ENCODE measurements at regions not wholly inside any gene's neighbourhood (a gene's known extent, or its start where the extent isn't known, plus 50 kb on each side); places are given as distances from the start of the nearest gene placed in this dataset.
"Not testable (repeated sequence)": the region's sequence is repeated elsewhere in the genome, so short reads cannot be mapped to it uniquely, and the experiment has no call there.

DNA sequence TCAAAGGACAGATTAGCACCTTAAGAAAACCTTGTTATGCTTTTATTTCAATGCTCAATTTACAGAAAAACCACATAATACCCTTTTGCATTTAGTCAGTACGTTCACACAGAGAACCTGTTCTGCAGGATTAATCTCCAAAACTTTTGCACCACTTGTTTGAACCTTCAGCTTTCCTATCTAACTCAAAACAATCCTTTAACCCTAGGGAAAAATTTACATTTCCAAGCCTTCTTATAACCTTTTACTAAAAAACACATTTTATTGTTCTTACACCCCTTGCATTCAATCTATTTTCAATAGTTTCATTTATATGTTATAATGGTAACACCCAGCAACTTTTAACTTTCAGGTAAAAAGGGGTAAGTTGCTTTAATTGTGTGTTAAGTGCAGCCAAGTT, 952.5 kb upstream of the CNTN5 start:
- DNase-seq: no peak

DNA sequence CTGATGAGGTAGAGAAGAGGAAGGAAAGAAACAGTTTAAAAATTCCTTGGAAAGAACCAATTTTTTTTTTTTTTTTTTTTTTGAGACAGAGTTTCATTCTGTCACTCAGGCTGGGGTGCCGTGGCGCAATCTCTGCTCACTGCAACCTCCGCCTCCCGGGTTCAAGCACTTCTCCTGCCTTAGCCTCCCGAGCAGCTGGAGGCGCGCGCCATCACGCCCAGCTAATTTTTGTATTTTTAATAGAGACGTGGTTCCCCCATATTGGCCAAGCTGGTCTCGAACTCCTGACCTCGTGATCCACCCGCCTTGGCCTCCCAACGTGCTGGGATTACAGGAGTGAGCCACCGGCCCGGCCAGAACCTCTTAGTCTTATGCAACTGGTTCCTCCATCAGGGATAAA, 951.6 kb upstream of the CNTN5 start:
- not testable (repeated sequence) for DNase-seq

DNA sequence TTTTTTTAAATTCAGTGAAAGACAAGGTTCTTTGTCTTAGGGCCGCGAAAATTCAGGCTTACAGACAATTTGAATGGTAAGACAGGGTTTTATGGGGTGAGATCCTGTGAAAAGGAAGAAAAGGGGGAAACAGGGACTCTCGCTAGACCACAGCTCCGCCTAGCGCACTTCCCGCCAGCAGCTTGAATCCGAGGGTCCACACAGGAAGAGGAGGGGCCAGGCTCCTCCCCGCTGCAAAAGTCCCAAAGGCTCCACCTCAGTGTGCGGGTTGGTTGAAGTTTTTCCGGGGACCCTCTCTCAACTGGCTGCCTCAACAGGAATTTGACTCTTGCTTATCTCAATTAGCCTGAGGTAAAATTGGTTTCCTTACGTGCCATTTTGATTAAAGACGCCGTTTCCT, 950.9 kb upstream of the CNTN5 start:
- no peak for DNase-seq

DNA sequence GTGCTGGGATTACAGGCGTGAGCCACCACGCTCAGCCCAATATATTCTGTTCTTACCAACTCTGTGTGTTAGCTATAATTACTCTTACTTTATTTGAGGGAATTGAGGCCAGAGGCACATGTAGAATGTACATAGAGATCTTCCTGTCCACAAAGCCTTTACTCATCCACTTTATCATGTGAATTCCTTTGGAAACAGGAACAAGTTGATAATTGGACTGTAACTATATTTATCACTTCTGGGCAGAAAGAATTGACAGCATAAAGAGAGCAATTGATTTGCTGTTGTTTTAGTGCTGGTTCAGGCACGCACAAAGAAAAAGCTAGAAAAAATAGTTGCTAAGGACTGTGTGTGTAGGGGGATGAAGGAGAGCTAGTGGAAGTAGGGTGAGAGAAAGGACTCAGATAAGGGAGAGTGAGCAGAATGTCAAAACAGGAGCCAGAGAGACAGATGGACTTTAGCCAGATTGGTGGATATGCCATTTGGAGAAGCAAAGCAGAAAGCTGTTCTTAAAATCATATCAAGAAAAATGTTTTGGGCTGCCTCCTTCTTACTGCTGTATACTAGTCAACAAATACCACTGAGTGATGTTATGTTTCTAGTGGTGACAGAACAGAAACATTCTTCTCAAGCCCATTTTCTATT, 929.8 kb upstream of the CNTN5 start:
- no peak for DNase-seq

DNA sequence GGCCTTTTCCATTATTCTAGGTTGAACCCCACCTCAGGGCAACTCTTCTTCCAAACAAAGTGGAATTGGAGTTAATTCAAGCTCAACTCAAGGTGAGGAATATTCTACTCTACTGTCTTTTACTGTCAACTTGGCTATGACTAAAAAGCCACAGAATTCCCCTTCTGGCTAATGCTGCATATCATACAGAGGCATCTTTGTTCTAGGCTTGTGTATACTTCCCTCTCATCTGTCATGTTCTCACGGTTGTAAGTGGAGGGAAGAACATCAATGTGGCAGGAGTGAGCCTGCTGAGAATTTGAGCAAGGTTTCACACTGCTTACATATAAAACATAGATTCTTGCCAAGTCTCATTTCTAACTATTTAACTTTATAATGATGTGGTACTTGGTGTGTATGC, 921.4 kb upstream of the CNTN5 start:
- DNase-seq: no peak

DNA sequence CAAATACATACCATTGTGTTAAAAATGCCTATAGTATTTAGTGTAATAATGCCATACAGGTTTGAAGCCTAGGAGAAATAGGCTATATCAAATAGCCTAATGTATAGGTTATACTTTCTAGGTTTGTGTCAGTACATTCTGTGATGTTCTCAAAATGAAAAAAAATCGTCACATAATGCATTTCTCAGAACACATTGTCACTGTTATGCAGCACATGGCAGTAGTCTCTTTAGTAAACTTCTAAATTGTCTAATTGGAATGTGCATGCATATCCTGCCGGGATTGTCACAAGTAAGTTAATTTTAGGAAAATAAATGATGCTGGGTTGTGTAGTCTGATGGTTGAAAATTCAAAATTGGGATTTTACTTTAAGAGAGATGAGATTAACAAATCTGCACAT, 920.1 kb upstream of the CNTN5 start:
- DNase-seq: no peak

DNA sequence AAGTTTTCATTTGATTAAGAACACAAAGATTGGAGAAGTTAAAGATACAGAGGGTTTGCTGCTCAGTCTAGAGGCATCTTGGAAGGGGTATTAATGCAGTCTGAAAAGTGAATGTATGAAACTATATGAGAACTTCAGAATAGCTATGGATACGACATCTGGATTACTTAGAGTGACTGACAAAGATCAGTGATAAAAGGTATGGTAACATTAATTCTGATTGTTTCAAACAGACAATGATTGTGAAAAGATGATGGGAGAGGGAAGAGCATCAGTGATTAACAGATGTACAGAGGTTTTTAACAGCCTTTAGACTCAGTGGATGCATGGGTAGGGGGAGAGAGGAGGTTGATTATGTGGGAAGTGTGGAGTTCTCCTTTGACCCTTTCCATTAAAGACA, 919.4 kb upstream of the CNTN5 start:
- no peak for DNase-seq

DNA sequence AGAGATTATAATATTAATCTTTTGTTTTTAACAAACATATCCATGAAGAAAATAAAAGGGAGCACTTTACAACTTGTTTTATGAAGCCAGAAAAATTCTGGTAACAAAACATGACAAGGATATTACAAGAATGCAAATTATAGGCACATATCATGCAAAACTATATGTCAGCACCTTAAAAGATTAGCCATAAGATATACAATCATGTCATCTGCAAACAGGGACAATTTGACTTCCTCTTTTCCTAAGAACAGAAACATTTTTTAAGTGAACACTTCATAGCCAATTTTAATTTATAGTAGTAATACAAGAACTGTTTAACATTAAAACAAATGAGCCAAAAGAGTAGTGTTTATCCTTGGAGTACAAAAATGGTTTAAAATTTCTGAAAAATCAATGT, 916.5 kb upstream of the CNTN5 start:
- no peak for DNase-seq

DNA sequence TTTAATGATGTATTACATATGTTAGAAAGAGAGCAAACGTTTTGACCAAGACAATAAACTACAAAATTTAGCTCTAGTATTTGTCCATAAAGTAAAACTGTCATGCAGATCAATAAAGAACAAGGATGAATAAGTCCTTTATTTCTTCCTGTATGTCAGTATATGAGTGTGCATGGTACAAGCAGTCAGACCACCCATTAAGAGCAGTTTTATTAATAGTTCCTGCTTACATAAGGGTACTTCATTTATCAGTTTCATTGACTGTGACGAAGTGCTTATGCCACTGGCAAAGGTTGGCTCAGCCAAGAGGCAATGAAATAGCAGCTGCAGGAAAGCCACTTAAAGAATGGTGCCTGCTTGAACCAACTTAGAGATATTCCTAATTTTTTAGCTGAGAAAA, 913.0 kb upstream of the CNTN5 start:
- no peak for DNase-seq

DNA sequence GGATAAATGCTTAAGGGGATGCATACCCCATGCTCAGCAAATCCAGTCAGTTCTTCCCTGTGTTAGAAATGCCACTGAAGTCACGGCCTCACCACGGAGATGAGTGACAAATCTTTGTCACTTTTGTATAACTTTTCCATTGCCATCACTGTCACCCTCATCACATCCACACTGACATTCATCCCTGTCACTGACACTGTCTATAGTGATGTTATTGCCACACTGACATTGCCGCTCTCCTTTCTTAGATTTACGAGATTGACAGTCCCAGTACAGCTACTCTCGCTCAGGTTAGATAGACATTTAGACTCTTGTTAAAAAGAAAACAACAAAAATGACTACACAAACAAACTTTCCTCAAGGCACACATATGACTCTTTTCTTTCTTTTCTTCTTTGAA, 910.7 kb upstream of the CNTN5 start:
- DNase-seq: no peak

DNA sequence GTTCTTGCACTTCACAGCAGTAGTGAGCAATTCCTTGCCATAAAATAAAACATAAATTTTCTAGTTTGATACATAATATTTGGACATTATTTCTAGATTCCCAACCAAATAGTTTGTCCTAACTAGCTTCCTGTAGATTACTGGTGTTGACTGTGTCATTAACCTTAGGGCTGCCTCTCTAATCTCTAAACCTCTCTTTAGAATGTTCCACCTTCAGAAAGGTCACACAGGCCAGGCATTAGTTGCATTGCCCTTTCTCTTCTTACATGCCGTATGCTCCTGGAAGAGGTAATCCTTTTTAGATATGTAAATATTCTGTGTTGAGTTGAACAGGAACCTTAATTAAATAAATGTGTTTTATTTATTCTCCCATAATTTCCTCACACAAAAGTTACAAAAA, 904.9 kb upstream of the CNTN5 start:
- no peak for DNase-seq

DNA sequence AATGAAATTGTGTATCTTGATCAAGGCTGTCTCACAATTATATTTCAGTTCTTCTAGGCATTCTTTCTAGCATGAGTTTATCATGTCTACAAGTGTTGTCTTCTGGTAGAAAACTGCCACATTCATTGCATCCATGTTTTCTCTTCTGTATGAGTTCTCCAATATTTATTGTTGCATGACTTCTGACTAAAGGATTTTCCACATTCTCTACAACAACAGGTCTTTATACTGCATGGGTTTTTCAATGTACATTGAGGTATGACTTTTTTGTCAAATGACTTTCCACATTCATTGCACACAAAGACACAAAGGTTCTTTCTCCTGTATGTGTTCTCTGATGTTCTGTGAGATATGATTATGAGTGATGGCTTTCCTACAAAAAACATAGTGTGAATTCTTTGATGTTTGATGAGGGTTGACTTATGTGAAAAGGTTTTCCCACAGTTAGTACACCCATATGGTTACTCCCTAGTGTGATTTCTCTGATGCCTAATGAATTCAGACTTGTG, 890.6 kb upstream of the CNTN5 start:
- DNase-seq: no peak

DNA sequence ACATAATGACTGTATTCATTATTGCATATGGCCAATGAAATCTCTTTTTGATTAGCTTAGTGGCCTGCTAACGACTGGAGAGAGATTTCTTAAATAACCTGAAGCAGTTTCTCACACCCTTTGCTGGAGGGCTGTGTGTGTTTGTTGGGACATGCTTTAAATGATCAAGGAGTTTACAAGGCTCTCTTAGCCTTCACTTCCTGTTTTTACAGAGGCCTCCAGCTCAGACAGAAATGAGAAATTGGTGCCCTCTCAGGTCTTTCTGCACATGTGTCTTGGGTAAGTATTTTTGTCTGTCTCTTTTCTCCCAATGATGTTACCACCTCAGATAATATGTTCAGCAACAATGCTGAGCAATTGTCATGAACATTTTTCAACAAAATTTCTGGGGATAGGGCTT, 884.4 kb upstream of the CNTN5 start:
- no peak for DNase-seq

DNA sequence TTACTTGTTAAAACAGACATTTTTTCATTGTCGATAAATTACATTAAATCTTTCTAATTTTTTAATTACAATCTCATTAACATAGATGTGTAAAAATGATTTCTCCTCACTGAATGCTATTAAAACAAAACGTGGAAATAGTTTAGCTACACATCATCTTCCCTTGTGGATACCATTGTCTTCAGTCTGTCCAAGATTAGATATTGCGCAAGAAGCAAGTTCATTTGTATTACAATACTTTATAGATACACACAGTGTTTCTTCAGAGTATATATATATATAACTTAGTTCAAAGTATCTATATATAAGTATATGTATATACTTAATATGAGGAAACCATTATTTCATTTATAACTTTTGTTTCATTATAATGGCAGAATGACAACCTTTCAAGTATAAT, 883.3 kb upstream of the CNTN5 start:
- no peak for DNase-seq

DNA sequence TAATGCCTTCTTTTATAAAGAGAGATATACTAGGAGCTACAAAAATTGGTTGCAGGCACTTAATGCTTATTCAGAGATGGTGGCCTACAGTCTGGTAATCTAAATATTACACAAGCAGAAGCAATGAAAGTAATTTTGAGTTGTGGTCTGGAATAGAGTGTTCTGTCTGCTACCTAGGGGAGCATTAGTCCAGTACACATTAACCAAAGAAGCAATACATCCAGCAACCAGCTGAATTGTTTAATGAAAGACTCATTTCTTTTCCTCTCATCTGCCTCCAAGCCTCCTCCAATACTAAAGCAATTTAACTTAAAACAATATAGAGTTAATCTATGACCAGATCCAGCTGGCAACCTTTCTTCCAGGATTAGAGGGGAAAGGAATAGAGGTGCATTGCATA, 877.1 kb upstream of the CNTN5 start:
- DNase-seq: no peak

DNA sequence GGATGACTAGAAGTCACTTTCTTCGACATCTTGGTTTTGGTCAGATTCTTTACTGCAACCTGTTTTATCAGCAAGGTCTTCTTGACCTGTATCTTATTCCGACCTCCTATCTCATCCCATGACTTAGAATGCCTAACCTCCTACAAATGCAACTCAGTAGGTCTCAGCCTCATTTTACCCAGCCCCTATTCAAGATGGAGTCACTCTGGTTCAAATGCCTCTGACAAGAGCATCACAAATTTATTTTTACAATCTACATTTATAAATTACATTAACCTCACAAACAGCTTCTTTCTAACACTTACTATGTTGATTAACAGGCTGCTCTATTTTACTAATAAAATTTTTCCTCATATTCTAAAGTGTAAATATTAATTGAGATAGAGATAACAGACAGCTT, 867.0 kb upstream of the CNTN5 start:
- no peak for DNase-seq

DNA sequence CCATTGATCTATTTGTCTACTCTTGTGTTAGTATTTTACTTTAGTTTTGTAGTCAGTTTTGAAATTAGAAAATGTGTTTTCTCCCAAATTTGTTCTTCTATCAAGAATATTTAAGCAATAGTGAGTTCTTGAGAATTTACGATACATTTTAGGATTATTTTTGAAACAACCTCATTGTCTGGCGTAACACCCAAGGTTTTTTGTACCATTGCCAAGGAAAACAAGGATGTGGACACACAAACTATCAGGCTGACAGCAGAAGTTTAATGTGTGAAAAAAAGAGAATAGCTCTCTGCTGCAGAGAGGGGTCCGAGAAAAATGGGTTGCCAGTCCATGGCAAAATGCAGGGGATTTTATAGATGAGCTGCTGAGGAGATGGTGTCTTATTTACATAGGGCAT, 865.1 kb upstream of the CNTN5 start:
- no peak for DNase-seq

DNA sequence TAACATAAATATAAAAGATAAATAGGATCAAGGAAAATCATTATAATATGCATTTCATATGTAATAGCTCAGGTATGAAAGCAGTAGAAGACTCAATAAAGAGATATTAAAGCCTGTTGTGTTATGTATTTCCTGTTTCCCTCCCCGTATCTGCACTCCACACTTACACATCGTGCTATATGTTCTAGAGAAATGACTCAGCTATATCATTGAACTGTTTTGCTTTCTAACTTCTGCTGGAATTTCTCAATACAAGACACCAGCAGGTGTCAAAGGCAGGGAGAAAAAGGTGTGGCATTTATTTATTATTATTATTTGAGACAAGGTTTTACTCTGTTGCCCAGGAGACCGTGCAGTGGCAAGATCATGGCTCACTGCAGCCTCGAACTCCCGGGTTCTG, 842.8 kb upstream of the CNTN5 start:
- DNase-seq: no peak

DNA sequence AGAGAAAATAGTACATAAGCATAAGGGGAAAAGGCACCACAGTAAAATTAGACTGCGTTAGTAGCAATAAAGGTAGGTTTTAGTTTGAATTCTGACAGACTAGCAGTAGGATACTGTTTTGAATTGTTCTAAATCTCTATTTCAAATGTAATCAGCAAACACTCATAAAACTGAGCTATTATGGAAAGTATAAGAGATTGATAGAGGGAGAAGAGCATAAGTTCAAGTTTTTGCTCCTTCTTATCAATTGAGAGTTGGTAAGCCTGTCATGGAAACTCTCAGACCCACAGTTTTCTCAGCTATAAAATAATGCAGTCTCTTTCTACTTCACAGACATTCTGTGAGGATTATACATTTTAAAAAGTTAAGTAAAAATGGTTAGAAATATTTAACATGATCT, 840.2 kb upstream of the CNTN5 start:
- DNase-seq: no peak

DNA sequence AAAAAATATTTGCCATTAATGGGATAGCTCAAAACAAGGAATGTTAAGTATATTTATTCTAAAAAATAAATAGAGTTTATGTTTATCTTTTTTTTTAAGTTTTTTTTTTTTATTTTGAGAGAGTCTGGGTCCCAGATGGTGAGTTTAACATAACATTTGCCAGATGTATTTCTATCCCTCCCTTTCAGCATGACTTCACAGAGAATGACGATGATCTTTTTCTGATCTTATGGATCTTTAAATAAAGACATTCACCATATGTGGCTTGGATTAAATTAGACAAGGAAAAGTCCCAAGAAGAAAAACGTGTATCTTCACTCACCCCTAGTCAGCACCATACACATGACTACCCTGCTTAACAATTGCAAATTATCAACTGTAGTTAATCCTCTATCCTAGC, 839.8 kb upstream of the CNTN5 start:
- DNase-seq: no peak

DNA sequence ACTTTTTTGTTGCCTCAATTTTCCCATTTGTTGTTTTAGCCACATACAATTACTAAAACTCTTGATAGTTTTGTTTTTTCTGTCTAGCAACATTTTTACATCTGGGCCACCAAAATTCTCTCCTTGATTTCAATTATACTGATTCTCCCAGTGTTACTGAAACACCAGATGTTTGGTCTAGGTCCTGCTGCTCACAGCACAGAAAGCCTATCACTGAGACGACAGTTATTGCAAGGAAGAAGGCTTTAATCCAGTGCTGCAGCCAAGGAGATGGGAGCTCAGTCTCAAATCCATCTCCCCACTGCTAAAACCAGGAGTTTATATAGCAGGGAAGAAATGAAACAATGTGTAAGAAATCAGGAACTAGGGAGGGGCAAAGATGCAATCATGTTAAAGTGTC, 837.7 kb upstream of the CNTN5 start:
- DNase-seq: no peak

DNA sequence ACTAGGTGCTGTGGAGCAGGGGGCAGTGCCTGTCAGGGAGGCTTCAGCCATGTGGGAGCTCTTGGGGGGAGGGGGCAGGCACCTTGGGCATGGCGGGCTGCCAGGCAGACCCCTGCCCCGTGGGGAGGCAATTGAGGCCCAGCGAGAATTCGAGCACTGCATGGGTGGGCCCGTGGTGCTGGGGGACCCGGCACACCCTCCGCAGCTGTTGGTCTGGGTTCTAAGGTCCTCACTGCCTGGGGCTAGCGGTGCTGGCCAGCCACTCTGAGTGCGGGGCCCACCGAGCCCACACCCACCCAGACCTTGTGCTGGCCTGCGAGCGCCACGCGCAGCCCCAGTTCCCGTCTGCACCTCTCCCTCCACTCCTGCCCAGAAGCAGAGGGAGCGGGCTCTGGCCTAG, 835.5 kb upstream of the CNTN5 start:
- no peak for DNase-seq

DNA sequence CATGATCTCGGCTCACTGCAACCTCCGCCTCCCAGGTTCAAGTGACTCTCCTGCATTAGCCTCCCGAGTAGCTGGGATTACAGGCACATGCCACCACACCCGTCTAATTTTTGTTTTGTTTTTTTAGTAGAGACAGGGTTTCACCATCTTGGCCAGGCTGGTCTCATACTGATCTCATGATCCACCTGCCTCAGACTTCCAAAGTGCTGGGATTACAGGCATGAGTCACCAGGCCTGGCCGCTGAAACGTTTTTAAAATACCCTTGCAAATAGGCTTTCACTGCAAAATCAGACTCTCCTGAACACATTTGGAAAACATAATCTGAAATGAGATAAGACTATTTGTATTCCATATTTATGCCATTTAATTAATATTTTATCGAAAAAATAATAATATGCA, 826.1 kb upstream of the CNTN5 start:
- no peak for DNase-seq

DNA sequence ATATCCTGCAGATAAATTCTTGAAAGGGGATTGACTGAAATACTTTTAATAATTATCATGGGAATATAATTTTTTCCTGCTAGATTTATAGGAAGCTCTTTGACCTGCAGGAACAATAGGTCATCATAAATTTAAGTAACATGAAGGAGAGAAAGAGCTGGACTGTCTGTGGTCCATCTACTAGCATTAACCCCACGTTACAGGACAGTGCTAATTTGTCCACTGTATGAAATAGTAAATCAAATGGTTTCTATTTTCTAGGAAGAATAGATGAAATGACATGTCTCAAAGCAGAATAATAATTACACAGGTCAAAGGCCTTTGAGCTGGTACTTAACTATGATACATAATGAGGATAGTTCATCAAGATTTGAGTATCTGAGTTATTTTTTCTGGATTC, 825.4 kb upstream of the CNTN5 start:
- DNase-seq: no peak

DNA sequence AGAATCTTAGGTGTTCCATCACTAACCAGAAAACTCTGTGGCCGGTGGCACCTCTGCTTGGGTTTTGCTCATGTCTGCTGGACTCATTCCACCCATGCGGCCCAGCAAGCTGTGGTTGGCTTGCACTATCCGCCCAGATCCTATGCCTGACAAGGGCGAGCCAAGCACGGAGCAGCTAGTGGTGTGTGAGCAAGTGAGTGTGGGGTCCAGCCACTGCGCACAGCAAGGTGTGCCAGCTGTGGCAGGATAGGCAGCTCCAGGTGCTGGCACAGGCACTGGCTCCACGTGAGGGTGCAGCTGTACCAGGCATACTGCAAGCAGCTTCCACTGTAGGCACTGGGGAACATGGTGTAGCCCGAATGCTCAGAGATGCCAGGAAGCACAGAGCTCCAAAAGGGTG, 813.7 kb upstream of the CNTN5 start:
- no peak for DNase-seq

DNA sequence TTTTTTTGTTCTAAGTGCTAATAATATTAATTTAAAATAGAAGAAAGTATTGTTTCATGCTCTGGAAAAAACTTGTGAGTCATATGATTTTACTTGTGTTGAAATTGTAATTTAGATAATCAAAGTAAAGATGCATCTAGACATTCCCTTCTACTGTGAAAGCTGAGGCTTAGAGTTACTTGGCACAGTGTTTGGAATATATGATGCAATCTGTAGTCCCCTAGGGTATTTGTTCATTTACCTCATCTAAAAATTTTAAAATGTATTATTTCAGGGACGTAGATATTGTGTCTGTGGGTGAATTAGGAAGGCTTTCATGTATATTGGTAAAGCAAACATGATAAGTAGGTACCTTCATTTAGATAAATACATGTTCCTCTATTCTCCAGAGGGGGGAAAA, 793.5 kb upstream of the CNTN5 start:
- DNase-seq: no peak
